SK-N-SH (cell line): ENCODE measurements at regions not wholly inside any gene's neighbourhood (a gene's known extent, or its start where the extent isn't known, plus 50 kb on each side); places are given as distances from the start of the nearest gene placed in this dataset.
"Not testable (repeated sequence)": the region's sequence is repeated elsewhere in the genome, so short reads cannot be mapped to it uniquely, and the experiment has no call there.

Experiments used
- CHD2 ChIP-seq: fragments of 150-350 bp; IDR thresholded peaks from 2 replicates; pipeline ENCODE4 v1.6.1; 2018; ENCODE audit warnings: low read length; ENCODE audit not compliant: partially characterized antibody
- CTCF ChIP-seq: fragments of 200-600 bp; sonication (generic); IDR thresholded peaks from 2 replicates; pipeline ENCODE4 v1.6.1; 2017; ENCODE audit warnings: antibody characterized with exemption, mild to moderate bottlenecking, moderate library complexity
- FOSL2 ChIP-seq: IDR thresholded peaks from 2 replicates; pipeline ENCODE4 v1.4.0; 2012; ENCODE audit warnings: low read depth, mild to moderate bottlenecking, moderate library complexity, borderline replicate concordance
- MAX ChIP-seq: IDR thresholded peaks from 2 replicates; pipeline ENCODE4 v1.4.0; 2012; ENCODE audit warnings: low read depth
- MEF2A ChIP-seq: IDR thresholded peaks from 2 replicates; pipeline ENCODE4 v1.4.0; 2012; ENCODE audit warnings: low read depth, borderline replicate concordance
- NFIC ChIP-seq: IDR thresholded peaks from 2 replicates; pipeline ENCODE4 v1.4.0; 2012; ENCODE audit warnings: borderline replicate concordance
- POLR2AphosphoS5 ChIP-seq: IDR thresholded peaks from 2 replicates; pipeline ENCODE4 v1.6.1; 2012; ENCODE audit warnings: low read depth, low read length
- RCOR1 ChIP-seq: fragments of 150-350 bp; IDR thresholded peaks from 2 replicates; pipeline ENCODE4 v1.6.1; 2017; ENCODE audit warnings: antibody characterized with exemption, low read length
- RXRA ChIP-seq: IDR thresholded peaks from 2 replicates; pipeline ENCODE4 v1.4.0; 2012; ENCODE audit warnings: low read depth, mild to moderate bottlenecking, borderline replicate concordance
- SIN3A ChIP-seq: IDR thresholded peaks from 2 replicates; pipeline ENCODE4 v1.6.1; 2012; ENCODE audit warnings: low read depth, mild to moderate bottlenecking, low read length, moderate library complexity, borderline replicate concordance
- SMC3 ChIP-seq: IDR thresholded peaks from 2 replicates; pipeline ENCODE4 v1.6.1; 2012; ENCODE audit warnings: low read depth, low read length, improper control_type of control experiment
- USF2 ChIP-seq: fragments of 150-350 bp; IDR thresholded peaks from 2 replicates; pipeline ENCODE4 v1.6.1; 2017; ENCODE audit warnings: antibody characterized with exemption, low read length, low read depth, borderline replicate concordance
- TF ChIP-seq, protein P1 (sequence below): IDR thresholded peaks from 2 replicates; pipeline ENCODE4 v1.4.0; 2012; ENCODE audit warnings: low read depth, borderline replicate concordance
- TF ChIP-seq, protein P2 (sequence below): IDR thresholded peaks from 2 replicates; pipeline ENCODE4 v1.6.1; 2012; ENCODE audit warnings: mild to moderate bottlenecking, low read depth, low read length, moderate library complexity

DNA sequence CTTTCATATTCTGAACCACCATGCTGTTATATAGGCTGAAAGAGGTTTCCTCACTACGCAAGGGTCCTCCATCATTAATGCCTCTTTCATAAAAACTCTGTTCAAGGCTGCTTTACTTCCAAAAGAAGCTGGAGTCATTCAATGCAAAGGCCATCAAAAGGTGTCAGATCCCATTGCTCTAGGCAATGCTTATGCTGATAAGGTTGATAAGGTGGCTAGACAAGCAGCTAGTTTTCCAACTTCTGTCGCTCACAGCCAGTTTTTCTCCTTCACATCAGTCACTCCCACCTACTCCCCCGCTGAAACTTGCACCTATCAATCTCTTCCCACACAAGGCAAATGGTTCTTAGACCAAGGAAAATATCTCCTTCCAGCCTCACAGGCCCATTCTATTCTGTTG lies 676.2 kb downstream of the TLE1 start:
- TF ChIP-seq MAX, CTCF, POLR2AphosphoS5, SIN3A, SMC3, RXRA, NFIC, USF2, RCOR1, MEF2A, CHD2, FOSL2: not testable (repeated sequence)
- TF ChIP-seq, protein P1, sequence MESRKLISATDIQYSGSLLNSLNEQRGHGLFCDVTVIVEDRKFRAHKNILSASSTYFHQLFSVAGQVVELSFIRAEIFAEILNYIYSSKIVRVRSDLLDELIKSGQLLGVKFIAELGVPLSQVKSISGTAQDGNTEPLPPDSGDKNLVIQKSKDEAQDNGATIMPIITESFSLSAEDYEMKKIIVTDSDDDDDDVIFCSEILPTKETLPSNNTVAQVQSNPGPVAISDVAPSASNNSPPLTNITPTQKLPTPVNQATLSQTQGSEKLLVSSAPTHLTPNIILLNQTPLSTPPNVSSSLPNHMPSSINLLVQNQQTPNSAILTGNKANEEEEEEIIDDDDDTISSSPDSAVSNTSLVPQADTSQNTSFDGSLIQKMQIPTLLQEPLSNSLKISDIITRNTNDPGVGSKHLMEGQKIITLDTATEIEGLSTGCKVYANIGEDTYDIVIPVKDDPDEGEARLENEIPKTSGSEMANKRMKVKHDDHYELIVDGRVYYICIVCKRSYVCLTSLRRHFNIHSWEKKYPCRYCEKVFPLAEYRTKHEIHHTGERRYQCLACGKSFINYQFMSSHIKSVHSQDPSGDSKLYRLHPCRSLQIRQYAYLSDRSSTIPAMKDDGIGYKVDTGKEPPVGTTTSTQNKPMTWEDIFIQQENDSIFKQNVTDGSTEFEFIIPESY, result not testable (repeated sequence)
- TF ChIP-seq, protein P2, sequence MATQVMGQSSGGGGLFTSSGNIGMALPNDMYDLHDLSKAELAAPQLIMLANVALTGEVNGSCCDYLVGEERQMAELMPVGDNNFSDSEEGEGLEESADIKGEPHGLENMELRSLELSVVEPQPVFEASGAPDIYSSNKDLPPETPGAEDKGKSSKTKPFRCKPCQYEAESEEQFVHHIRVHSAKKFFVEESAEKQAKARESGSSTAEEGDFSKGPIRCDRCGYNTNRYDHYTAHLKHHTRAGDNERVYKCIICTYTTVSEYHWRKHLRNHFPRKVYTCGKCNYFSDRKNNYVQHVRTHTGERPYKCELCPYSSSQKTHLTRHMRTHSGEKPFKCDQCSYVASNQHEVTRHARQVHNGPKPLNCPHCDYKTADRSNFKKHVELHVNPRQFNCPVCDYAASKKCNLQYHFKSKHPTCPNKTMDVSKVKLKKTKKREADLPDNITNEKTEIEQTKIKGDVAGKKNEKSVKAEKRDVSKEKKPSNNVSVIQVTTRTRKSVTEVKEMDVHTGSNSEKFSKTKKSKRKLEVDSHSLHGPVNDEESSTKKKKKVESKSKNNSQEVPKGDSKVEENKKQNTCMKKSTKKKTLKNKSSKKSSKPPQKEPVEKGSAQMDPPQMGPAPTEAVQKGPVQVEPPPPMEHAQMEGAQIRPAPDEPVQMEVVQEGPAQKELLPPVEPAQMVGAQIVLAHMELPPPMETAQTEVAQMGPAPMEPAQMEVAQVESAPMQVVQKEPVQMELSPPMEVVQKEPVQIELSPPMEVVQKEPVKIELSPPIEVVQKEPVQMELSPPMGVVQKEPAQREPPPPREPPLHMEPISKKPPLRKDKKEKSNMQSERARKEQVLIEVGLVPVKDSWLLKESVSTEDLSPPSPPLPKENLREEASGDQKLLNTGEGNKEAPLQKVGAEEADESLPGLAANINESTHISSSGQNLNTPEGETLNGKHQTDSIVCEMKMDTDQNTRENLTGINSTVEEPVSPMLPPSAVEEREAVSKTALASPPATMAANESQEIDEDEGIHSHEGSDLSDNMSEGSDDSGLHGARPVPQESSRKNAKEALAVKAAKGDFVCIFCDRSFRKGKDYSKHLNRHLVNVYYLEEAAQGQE, result not testable (repeated sequence)
